ENCODE measurements at regions not wholly inside any gene's neighbourhood (a gene's known extent, or its start where the extent isn't known, plus 50 kb on each side); places are given as distances from the start of the nearest gene placed in this dataset.

DNA sequence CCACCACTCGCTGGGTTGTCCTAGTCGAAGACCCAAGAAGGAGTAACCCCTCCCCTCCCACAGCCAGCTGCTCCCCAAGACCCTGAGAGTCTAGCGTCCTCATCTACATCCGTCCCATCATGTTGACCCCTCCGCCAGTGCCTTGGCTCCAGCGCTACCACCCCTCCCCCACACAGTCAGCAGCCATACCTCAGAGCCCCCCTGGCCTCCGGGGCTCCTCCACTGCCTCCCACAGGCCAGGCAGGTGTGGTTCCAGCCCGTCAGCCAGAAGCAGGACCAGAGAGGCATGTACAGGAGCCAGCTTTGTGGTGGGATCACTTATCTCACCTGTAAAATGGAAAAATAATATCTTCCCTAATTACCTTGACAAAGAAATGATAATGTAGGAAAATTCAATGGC lies 51.5 kb upstream of the PHF21B start:
- TF ChIP-seq SIN3A (IDR thresholded peaks at IDR 0.05; ENCODE audit: borderline replicate concordance, insufficient read depth, low read length) (no peak), POLR2AphosphoS5 (IDR thresholded peaks at IDR 0.05; ENCODE audit: low read depth, low read length) (no peak), TAF1 (IDR thresholded peaks at IDR 0.05; ENCODE audit: borderline replicate concordance, insufficient read depth, low read length) (no peak), FOXP2 (optimal IDR thresholded peaks at IDR 0.05; ENCODE audit: borderline replicate concordance, extremely low read depth, extremely low read length, insufficient read depth) (no peak)
- TF ChIP-seq, protein P1, sequence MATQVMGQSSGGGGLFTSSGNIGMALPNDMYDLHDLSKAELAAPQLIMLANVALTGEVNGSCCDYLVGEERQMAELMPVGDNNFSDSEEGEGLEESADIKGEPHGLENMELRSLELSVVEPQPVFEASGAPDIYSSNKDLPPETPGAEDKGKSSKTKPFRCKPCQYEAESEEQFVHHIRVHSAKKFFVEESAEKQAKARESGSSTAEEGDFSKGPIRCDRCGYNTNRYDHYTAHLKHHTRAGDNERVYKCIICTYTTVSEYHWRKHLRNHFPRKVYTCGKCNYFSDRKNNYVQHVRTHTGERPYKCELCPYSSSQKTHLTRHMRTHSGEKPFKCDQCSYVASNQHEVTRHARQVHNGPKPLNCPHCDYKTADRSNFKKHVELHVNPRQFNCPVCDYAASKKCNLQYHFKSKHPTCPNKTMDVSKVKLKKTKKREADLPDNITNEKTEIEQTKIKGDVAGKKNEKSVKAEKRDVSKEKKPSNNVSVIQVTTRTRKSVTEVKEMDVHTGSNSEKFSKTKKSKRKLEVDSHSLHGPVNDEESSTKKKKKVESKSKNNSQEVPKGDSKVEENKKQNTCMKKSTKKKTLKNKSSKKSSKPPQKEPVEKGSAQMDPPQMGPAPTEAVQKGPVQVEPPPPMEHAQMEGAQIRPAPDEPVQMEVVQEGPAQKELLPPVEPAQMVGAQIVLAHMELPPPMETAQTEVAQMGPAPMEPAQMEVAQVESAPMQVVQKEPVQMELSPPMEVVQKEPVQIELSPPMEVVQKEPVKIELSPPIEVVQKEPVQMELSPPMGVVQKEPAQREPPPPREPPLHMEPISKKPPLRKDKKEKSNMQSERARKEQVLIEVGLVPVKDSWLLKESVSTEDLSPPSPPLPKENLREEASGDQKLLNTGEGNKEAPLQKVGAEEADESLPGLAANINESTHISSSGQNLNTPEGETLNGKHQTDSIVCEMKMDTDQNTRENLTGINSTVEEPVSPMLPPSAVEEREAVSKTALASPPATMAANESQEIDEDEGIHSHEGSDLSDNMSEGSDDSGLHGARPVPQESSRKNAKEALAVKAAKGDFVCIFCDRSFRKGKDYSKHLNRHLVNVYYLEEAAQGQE (IDR thresholded peaks at IDR 0.05; ENCODE audit: insufficient read depth in 1 of 2, low read depth in 2 of 2, low read length in 2 of 2) = no peak

DNA sequence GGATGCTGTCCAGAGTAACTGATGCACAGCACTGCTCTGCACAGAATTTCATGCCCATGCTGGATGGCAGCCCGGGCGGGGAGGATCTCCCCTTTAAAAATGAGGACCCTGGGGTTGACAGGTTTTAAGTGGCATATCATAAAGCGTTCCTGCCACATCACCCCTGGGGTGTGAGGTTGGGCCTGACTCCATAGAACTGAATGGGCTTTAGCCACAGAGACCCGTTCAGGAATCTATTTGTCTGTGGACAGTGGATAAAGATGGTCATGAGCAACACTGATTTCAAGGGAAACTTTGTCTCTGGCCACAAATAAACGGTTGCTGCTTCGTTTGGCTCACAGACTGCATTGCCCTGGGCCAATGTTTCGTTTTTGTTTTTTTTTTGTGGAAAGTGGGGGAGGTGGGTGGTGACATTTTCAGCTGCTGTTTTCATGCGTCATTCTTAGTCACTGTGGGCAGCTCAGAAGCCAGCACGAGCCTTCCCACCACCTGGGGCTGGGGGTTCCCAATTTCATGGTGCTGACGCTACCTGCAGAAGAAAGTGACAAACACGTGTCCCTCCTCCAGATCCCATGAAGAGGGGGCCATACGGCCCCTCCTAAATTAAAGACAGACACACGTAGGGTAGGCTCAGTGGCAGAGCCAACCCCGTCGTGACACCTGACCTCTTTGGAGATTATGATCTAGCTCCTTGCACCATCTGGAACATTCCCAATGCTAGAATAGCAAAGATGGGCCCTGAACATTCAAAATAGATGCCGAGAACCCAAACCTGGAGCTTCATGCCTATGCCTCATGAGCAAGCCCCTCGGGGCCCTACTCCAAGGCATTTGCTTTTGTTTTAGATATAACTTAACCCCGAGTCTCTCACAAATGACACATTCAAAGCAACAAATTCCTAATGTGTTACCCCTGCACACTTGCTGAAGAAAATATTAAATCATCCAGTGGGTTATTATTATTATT lies 54.8 kb upstream of the PHF21B start:
- no peak for TF ChIP-seq TAF1 (IDR thresholded peaks at IDR 0.05; ENCODE audit: borderline replicate concordance, insufficient read depth, low read length)
- TF ChIP-seq SIN3A (IDR thresholded peaks at IDR 0.05; ENCODE audit: borderline replicate concordance, insufficient read depth, low read length) = no peak
- TF ChIP-seq FOXP2 (optimal IDR thresholded peaks at IDR 0.05; ENCODE audit: borderline replicate concordance, extremely low read depth, extremely low read length, insufficient read depth) = no peak
- TF ChIP-seq, protein P1 (IDR thresholded peaks at IDR 0.05; ENCODE audit: insufficient read depth in 1 of 2, low read depth in 2 of 2, low read length in 2 of 2) = no peak
- no peak for TF ChIP-seq POLR2AphosphoS5 (IDR thresholded peaks at IDR 0.05; ENCODE audit: low read depth, low read length)

DNA sequence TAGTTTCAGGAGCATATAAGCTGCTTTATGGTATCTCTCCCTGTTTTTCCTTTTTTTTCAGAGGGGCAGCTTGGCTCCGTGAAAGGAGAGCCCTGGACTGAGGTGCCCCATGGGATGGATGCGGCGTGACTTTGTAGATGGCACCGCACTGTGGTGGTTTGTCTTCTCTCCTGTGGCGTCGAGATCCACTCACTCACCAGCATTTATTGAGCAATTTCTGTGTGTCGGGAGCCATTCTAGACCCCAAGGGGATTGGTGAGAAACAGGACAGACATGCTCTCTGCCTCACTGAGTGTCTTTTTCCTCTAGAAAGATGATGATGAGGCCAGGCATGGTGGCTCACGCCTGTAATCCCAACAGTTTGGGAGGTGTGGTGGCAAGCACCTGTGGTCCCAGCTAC lies 55.9 kb upstream of the PHF21B start:
- TF ChIP-seq POLR2AphosphoS5 (IDR thresholded peaks at IDR 0.05; ENCODE audit: low read depth, low read length) (no peak), FOXP2 (optimal IDR thresholded peaks at IDR 0.05; ENCODE audit: borderline replicate concordance, extremely low read depth, extremely low read length, insufficient read depth) (no peak), SIN3A (IDR thresholded peaks at IDR 0.05; ENCODE audit: borderline replicate concordance, insufficient read depth, low read length) (no peak), TAF1 (IDR thresholded peaks at IDR 0.05; ENCODE audit: borderline replicate concordance, insufficient read depth, low read length) (no peak)
- TF ChIP-seq, protein P1 (IDR thresholded peaks at IDR 0.05; ENCODE audit: insufficient read depth in 1 of 2, low read depth in 2 of 2, low read length in 2 of 2) = no peak

DNA sequence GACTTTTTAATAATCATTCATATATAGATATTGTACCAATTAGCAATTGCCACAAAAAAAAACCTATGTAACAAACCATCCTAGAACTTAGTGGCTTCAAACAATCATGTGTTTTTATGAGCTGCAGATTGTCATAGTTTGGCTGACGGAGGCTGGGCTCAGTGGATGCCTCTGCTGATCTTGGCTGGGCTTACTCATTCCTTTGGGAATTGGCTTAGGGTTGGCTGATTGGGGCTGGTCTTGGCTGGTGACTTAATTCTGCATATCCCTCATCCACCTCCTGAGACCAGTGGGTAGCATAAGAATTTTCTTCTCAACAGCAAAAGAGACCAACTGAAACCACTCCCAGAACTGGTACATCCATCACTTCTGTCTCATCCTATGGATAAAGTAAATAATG lies 57.9 kb upstream of the PHF21B start:
- TF ChIP-seq FOXP2 (optimal IDR thresholded peaks at IDR 0.05; ENCODE audit: borderline replicate concordance, extremely low read depth, extremely low read length, insufficient read depth) (no peak), SIN3A (IDR thresholded peaks at IDR 0.05; ENCODE audit: borderline replicate concordance, insufficient read depth, low read length) (no peak), POLR2AphosphoS5 (IDR thresholded peaks at IDR 0.05; ENCODE audit: low read depth, low read length) (no peak), TAF1 (IDR thresholded peaks at IDR 0.05; ENCODE audit: borderline replicate concordance, insufficient read depth, low read length) (no peak)
- TF ChIP-seq, protein P1 (IDR thresholded peaks at IDR 0.05; ENCODE audit: insufficient read depth in 1 of 2, low read depth in 2 of 2, low read length in 2 of 2) = no peak
